Fibroblast of skin of right biceps (primary cell): ENCODE measurements at regions not wholly inside any gene's neighbourhood (a gene's known extent, or its start where the extent isn't known, plus 50 kb on each side); places are given as distances from the start of the nearest gene placed in this dataset.

Experiments used
- DNase-seq: peaks from one replicate; pipeline ENCODE4 v3.0.0-alpha.2; 2013

- no peak for DNase-seq
These were observed 506.6 kb upstream of the SULF2 start for GRCh38 chr20:48291896-48292295.

GRCh38 chr20:48288930-48289507 is 503.7 kb upstream of the SULF2 start:
- no peak for DNase-seq

- DNase-seq: no peak
These were observed 502.4 kb upstream of the SULF2 start for GRCh38 chr20:48287552-48288170.

- no peak for DNase-seq
These were observed 501.8 kb upstream of the SULF2 start for GRCh38 chr20:48287021-48287494.

GRCh38 chr20:48286601-48287000 is 501.3 kb upstream of the SULF2 start:
- no peak for DNase-seq

GRCh38 chr20:48285656-48286055 is 500.4 kb upstream of the SULF2 start:
- no peak for DNase-seq

- peak; percentile 69 for DNase-seq
These were observed 499.6 kb upstream of the SULF2 start for GRCh38 chr20:48284837-48285236.

- DNase-seq: no peak
These were observed 499.0 kb upstream of the SULF2 start for GRCh38 chr20:48284315-48284714.

GRCh38 chr20:48283470-48284110 is 498.3 kb upstream of the SULF2 start:
- peak; percentile 82 for DNase-seq

GRCh38 chr20:48282591-48283228 is 497.4 kb upstream of the SULF2 start:
- no peak for DNase-seq

- no peak for DNase-seq
These were observed 496.2 kb upstream of the SULF2 start for GRCh38 chr20:48281501-48281900.

- no peak for DNase-seq
These were observed 493.7 kb upstream of the SULF2 start for GRCh38 chr20:48278961-48279481.

GRCh38 chr20:48277266-48277665 is 492.0 kb upstream of the SULF2 start:
- peak; percentile 39 for DNase-seq

GRCh38 chr20:48276021-48276342 is 490.7 kb upstream of the SULF2 start:
- no peak for DNase-seq

GRCh38 chr20:48275286-48276020 is 490.2 kb upstream of the SULF2 start:
- DNase-seq: peak; percentile 48

- no peak for DNase-seq
These were observed 488.6 kb upstream of the SULF2 start for GRCh38 chr20:48273843-48274242.

- no peak for DNase-seq
These were observed 485.6 kb upstream of the SULF2 start for GRCh38 chr20:48270885-48271284.

GRCh38 chr20:48267860-48268633 is 482.8 kb upstream of the SULF2 start:
- no peak for DNase-seq

- no peak for DNase-seq
These were observed 481.3 kb upstream of the SULF2 start for GRCh38 chr20:48266571-48266970.

- DNase-seq: no peak
These were observed 480.5 kb upstream of the SULF2 start for GRCh38 chr20:48265791-48266190.

- DNase-seq: no peak
These were observed 477.7 kb upstream of the SULF2 start for GRCh38 chr20:48262955-48263354.

- no peak for DNase-seq
These were observed 477.2 kb upstream of the SULF2 start for GRCh38 chr20:48262466-48262865.
